ENCODE measurements at regions not wholly inside any gene's neighbourhood (a gene's known extent, or its start where the extent isn't known, plus 50 kb on each side); places are given as distances from the start of the nearest gene placed in this dataset.

DNA sequence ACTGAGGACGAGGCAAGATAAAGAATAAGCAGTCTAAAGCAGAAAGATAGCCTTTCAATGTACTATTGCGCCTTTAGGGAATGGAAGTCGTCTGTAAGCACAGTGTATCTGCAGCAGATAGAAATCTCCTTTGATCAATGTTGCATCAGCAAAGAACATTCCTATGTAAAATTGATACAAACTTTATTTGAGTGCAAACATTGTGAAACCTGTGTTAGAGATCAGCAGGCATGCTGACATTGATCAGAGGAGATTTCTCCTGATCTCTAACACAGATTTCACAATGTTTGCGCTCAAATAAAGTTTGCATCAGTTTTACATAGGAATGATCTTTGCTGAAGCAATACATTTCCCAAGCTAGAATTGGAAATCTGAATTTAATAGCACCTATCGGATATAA, 1446.8 kb downstream of the MRPL39 start:
- DNase-seq (ENCODE audit: low read depth), result no peak

- DNase-seq (ENCODE audit: low read depth), result no peak
These were observed 1454.1 kb downstream of the MRPL39 start for GRCh38 chr21:24153137-24153536.

DNA sequence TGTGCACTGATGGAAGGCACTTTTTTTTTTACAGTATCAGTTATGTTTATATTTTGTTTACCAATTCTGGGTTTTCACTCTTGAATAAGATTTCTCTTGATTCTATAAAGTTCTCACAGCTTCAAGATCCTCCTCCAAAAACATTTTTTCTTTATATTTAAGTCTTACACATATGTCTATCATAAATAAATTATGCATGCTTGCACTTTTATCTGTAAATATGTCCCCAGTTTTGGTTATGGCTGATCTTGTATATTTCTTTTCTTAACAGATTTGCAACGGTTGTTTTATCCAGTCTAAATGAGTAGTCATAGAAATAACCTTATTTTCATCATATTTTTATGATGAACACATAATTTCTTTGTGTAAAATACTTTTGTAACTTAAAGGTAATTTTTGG, 1456.5 kb downstream of the MRPL39 start:
- DNase-seq (ENCODE audit: low read depth), result no peak

DNA sequence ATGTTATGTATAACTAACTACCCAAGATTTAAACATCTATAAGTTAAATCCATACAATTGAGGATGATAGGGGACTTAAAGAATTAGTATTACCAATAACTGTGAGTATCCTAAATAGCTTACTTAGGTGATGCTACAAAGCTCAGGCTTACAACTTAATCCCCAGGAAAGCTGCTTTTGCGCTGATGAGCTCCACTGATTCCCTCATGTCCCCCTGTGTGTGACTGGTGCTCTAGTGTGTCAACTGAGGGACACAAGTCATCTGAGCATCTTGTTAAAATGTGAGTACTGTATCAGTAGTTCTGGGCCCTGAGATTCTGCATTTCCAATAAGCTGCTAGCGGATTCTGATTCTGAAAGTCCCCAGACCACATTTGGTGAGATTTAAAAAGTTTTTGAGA, 1458.8 kb downstream of the MRPL39 start:
- no peak for DNase-seq (ENCODE audit: low read depth)

GRCh38 chr21:24147674-24148073, 1459.6 kb downstream of the MRPL39 start:
- no peak for DNase-seq (ENCODE audit: low read depth)

DNA sequence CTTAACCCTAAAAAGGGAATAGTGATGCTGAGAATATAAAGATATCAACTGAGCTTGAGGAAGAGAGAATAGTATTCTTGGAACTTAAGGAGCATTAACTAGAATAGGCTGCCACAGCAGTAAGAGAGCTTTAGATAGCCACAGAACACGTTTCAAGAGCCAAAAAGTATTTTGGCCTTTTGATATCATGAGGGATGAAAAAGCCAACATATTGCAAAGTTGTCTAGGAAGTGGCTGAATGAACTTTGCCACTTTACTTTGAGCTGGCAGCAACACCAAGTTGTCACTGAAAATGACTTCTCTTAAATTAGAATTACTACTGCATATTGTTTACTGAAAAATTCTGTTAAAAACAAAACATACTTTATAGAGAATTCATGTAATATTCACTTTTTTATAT, 1476.2 kb downstream of the MRPL39 start:
- DNase-seq (ENCODE audit: low read depth), result no peak

GRCh38 chr21:24127651-24128050, 1479.6 kb downstream of the MRPL39 start:
- DNase-seq (ENCODE audit: low read depth), result no peak

DNA sequence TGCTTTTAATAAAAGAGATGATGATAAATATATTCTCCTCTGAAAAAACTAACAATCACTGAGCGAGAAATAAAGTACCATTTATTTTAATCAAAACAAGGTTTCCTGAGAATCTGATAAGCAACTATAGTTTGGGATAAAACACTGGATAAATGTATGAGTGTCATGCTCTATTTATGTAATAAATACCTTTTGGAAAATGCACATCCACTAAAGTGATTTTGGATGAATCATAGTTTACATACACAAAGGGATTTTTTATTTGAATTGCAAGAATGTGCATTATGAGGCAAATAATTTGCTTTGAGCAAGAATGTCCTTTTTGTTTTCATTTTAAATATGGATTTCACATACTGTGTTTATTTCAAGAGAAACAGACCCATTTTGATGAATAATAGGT, 1483.5 kb downstream of the MRPL39 start:
- no peak for DNase-seq (ENCODE audit: low read depth)

- DNase-seq (ENCODE audit: low read depth), result no peak
These were observed 1488.4 kb downstream of the MRPL39 start for GRCh38 chr21:24118738-24119459.

- no peak for DNase-seq (ENCODE audit: low read depth)
These were observed 1492.1 kb downstream of the MRPL39 start for GRCh38 chr21:24115141-24115540.

DNA sequence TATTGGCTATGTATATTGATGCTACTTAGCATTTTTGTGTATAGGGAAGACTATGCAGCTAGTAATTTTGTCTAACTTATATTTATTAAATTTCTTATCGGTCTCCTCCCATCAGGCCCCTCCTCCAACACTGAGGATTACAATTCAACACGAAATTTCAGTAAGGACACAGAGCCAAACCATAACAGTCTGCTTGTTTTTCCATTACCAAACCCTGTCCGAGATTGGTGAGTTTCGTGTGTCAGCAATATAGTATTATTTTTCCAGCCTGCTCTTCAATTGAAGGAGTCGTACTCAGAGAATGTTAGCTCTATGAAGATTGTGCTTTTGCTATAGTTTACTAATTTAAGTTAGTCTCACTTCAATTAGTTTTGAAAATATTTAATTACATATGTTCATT, 1495.3 kb downstream of the MRPL39 start:
- DNase-seq (ENCODE audit: low read depth), result no peak

GRCh38 chr21:24110846-24111245, 1496.4 kb downstream of the MRPL39 start:
- DNase-seq (ENCODE audit: low read depth), result no peak

- DNase-seq (ENCODE audit: low read depth), result no peak
These were observed 1510.1 kb downstream of the MRPL39 start for GRCh38 chr21:24097181-24097580.

DNA sequence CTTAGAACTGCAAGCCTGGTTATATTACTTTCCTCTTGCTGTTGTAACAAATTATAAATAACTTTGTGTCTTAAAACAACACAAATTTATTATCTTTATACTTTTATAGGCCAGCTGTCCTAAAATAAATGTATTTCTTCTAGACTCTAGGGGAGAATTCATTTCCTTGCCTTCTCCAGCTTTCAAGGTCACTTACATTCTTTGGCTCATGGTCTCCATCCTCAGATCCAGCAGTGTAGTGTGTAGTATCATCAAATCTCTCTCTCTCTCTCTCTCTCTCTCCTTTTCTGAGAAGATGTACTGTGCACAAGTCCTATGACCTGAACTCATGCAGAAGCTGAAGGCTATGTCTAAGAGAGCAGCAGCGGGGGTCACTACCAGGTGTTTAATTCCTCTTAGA, 1510.6 kb downstream of the MRPL39 start:
- no peak for DNase-seq (ENCODE audit: low read depth)

DNA sequence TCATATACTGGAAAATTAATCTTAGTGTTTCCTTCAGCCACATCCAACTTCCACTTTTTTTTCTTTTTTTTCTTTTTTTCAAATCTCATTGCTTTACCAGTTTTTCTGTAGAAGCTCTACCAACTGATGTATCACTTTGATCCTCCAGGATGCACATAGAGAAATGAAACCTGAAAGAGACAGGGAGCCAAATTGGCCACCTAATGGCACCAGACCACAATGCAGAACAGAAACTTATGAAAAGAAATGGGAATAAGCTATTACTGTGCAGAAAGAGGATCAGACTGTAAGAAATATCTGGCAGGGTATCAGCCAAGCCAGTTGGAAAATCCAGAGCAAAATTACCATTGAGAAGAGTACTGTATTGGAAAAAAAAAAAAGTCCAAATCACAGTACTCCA, 1514.2 kb downstream of the MRPL39 start:
- DNase-seq (ENCODE audit: low read depth), result no peak

GRCh38 chr21:24076179-24076578, 1531.1 kb downstream of the MRPL39 start:
- DNase-seq (ENCODE audit: low read depth), result no peak

DNA sequence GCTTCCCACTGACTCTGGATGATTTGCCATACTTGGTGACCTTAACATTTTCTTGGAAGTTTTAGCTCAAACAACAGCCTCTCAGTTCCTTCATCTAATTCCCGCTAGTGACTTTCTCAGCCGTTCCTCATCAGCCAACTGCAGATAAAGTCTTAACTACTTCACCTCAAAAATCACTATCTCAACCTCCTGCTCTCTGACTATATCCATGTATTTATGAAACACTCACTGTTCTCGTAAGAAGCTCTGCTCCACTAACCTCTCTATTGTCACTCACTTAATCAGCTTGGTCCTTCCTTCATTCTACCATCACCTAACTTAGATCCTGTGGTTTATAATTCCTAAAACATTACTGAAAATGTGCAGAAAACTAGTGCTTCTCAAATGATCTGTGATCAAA, 1551.6 kb downstream of the MRPL39 start:
- DNase-seq (ENCODE audit: low read depth), result no peak

- no peak for DNase-seq (ENCODE audit: low read depth)
These were observed 1557.0 kb downstream of the MRPL39 start for GRCh38 chr21:24050231-24050630.

DNA sequence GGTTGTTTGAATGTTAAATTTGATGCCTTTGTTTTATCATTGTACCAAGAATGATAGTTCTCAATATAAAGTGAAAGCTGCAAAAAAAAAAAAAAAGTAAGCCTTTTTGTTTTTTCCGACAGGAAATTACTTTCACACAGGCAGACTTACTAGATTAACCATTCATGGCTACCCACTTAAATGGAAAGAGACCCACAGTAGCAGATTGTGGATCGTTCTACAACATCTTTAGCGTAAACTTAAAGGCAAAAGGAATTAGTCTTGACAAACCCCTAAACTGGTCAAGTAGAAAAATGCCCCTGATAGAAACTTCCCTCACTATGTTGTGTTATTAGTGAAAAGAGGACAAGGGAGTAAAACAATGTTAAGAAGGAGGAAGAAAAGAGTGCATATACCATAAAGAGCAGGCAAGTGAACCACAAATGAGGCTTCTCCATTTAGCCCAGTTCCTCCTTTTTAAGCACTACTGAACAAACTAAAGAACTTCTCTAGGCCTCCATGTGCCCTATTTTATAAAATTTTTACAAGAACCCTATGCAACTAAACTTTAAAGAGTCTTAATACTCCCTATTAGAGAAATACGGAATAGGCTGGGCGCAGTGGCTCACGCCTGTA, 1560.3 kb downstream of the MRPL39 start:
- no peak for DNase-seq (ENCODE audit: low read depth)

DNA sequence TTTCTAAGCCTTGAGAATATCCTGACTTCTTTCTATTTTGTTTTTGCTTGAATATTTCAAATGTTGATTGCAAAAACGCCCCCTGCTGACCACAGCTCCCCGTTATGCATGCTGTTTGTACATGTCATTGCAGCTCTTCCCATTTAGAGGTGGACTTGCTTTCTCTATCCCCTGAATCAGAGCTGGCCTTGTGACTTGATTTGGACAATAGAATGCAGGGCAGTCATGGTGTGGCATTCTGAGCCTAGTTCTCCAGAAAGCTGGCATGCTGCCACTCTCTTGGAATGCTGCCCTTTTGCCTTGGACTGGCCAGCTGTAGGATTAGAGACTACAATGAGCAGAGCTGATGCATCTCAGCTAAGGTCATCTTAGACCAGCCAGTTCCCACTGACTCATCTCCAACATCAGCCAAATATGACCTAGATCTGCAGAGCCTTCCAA, 1561.5 kb downstream of the MRPL39 start:
- DNase-seq (ENCODE audit: low read depth), result peak; percentile 91

GRCh38 chr21:24045373-24045772, 1561.9 kb downstream of the MRPL39 start:
- no peak for DNase-seq (ENCODE audit: low read depth)

DNA sequence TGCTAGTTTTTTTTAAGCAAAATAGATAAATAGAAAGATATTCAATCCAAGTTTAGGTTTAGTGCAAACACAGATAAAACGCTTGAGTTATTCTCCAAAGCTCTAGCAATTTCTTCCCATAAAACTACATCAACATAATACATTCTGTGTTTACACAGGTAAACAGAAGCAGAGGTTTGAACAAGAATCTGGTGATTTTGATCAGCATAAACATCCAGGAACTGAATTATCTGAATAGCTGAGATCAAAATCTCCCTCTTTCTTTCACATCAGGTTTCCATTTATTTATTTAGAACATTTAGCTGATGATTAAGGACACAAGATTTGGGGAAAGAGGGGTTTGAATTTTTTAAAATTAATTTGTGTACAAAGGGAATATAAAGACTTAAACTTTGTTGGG, 1564.6 kb downstream of the MRPL39 start:
- DNase-seq (ENCODE audit: low read depth), result no peak

DNA sequence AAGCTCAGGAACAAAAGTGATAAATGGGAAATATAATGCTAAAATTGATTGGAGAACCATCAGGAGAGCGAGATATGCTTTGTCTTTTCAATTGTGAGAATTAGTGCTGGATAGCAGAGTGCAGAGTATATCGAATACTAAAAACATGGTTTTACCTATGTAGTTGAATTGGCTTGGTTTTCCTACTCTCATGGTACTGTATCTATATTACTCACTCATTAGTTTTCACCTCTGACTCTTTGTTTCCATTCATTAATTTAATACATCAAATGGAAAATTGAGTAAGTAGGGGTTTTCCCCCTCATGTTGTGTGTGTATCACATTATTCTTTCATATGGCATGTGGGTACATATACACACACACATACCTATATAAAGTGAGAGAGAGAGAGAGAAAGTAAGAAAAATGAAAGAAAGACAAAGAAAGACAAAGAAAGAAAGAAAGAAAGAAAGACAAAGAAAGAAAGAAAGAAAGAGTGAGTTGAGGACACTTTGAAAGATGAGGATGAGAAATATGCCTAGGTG, 1574.5 kb downstream of the MRPL39 start:
- DNase-seq (ENCODE audit: low read depth), result no peak
